Hepatocyte (in vitro differentiated cells): ENCODE measurements at regions not wholly inside any gene's neighbourhood (a gene's known extent, or its start where the extent isn't known, plus 50 kb on each side); places are given as distances from the start of the nearest gene placed in this dataset.

Source experiments
- DNase-seq: peaks from one replicate; pipeline ENCODE4 v3.0.0-alpha.2; 2016; ENCODE audit warnings: low spot score
- H2AFZ ChIP-seq: fragments of 200-600 bp; sonication (generic); 2 replicates; pipeline ENCODE4 v1.6.0; 2016; ENCODE audit warnings: antibody characterized with exemption, mild to moderate bottlenecking
- H3K27ac ChIP-seq: fragments of 200-600 bp; sonication (generic); 2 replicates; pipeline ENCODE4 v1.5.1; 2016; ENCODE audit warnings: mild to moderate bottlenecking
- H3K27me3 ChIP-seq: fragments of 200-600 bp; sonication (generic); 2 replicates; pipeline ENCODE4 v1.6.1; 2016
- H3K36me3 ChIP-seq: fragments of 200-600 bp; sonication (generic); replicated peaks from 2 replicates; pipeline ENCODE4 v1.5.1; 2016; ENCODE audit warnings: low read depth; ENCODE audit not compliant: insufficient read depth
- H3K4me1 ChIP-seq: fragments of 200-600 bp; sonication (generic); 2 replicates; pipeline ENCODE4 v1.5.1; 2016; ENCODE audit warnings: mild to moderate bottlenecking, moderate library complexity; ENCODE audit not compliant: insufficient read depth
- H3K4me2 ChIP-seq: fragments of 200-600 bp; sonication (generic); 2 replicates; pipeline ENCODE4 v1.6.0; 2016
- H3K4me3 ChIP-seq: fragments of 200-600 bp; sonication (generic); 2 replicates; pipeline ENCODE4 v1.5.1; 2016; ENCODE audit warnings: mild to moderate bottlenecking
- H3K79me2 ChIP-seq: fragments of 200-600 bp; sonication (generic); 2 replicates; pipeline ENCODE4 v1.6.0; 2017; ENCODE audit warnings: mild to moderate bottlenecking
- H3K9me2 ChIP-seq: fragments of 200-600 bp; sonication (generic); replicated peaks from 2 replicates; pipeline ENCODE4 v1.6.0; 2017; ENCODE audit warnings: mild to moderate bottlenecking; ENCODE audit not compliant: insufficient read depth
- H3K9me3 ChIP-seq: fragments of 200-600 bp; sonication (generic); 2 replicates; pipeline ENCODE4 v1.5.1; 2016; ENCODE audit warnings: low read depth, mild to moderate bottlenecking
- H4K20me1 ChIP-seq: fragments of 200-600 bp; sonication (generic); 2 replicates; pipeline ENCODE4 v1.6.0; 2016; ENCODE audit warnings: mild to moderate bottlenecking; ENCODE audit not compliant: insufficient read depth, poor library complexity, severe bottlenecking
- CTCF ChIP-seq: fragments of 200-600 bp; sonication (generic); IDR thresholded peaks from 2 replicates; pipeline ENCODE4 v1.5.1; 2016; ENCODE audit warnings: antibody characterized with exemption, mild to moderate bottlenecking; ENCODE audit not compliant: poor library complexity
- EZH2 ChIP-seq: fragments of 200-600 bp; sonication (generic); IDR thresholded peaks from 2 replicates; pipeline ENCODE4 v1.6.1; 2016; ENCODE audit warnings: antibody characterized with exemption, mild to moderate bottlenecking, borderline replicate concordance
- EZH2phosphoT487 ChIP-seq: fragments of 200-600 bp; sonication (generic); IDR thresholded peaks from one replicate; pipeline ENCODE4 v1.6.1; 2018; ENCODE audit warnings: antibody characterized with exemption, mild to moderate bottlenecking, low read depth, moderate library complexity; ENCODE audit not compliant: unreplicated experiment, severe bottlenecking
- WGBS: methylation state at CpG from one replicate; pipeline ENCODE4 v1.1.6; 2016; ENCODE audit warnings: low lambda C conversion rate; ENCODE audit errors: missing lambda C conversion rate; 5-methylcytosine and 5-hydroxymethylcytosine counted together

- 59% methylated on average over 12 of the region's 12 CpGs for WGBS
- no peak overlapping the region for H3K4me2 ChIP-seq
- H3K9me3 ChIP-seq: no peaks in the 10 kb centered on the region
- DNase-seq: no peak
- no peaks in the 10 kb centered on the region for H4K20me1 ChIP-seq
- no peaks in the 10 kb centered on the region for H3K79me2 ChIP-seq
- H3K36me3 ChIP-seq: no peaks in the 10 kb centered on the region
- no peaks in the 10 kb centered on the region for H3K27me3 ChIP-seq
- H3K9me2 ChIP-seq: no peaks in the 10 kb centered on the region
- TF ChIP-seq EZH2 (no peak), EZH2phosphoT487 (no peak), CTCF (no peak)
- H2AFZ ChIP-seq: no peak overlapping the region
- H3K4me1 ChIP-seq: no peaks in the 10 kb centered on the region
- H3K4me3 ChIP-seq: no peak overlapping the region
- H3K27ac ChIP-seq: no peak overlapping the region
These were observed 609.6 kb downstream of the PTPRU start for GRCh38 chr1:29845910-29846309.

- H4K20me1 ChIP-seq: no peaks in the 10 kb centered on the region
- WGBS: 68% methylated on average over 1 of the region's 1 CpG
- H3K27ac ChIP-seq: no peak overlapping the region
- H3K4me2 ChIP-seq: no peak overlapping the region
- H3K79me2 ChIP-seq: no peaks in the 10 kb centered on the region
- DNase-seq: no peak
- H3K27me3 ChIP-seq: no peaks in the 10 kb centered on the region
- H3K4me3 ChIP-seq: no peak overlapping the region
- TF ChIP-seq CTCF (no peak), EZH2phosphoT487 (no peak), EZH2 (no peak)
- no peaks in the 10 kb centered on the region for H3K36me3 ChIP-seq
- no peaks in the 10 kb centered on the region for H3K4me1 ChIP-seq
- no peak overlapping the region for H2AFZ ChIP-seq
- H3K9me3 ChIP-seq: no peaks in the 10 kb centered on the region
- no peaks in the 10 kb centered on the region for H3K9me2 ChIP-seq
These were observed 605.8 kb downstream of the PTPRU start for GRCh38 chr1:29842130-29842529.

- TF ChIP-seq EZH2 (no peak), EZH2phosphoT487 (no peak), CTCF (no peak)
- Histone ChIP-seq H3K4me3 (no peak overlapping the region), H2AFZ (no peak overlapping the region), H3K79me2 (no peaks in the 10 kb centered on the region), H3K36me3 (no peaks in the 10 kb centered on the region), H3K9me2 (no peaks in the 10 kb centered on the region), H3K27me3 (no peaks in the 10 kb centered on the region), H3K4me2 (no peak overlapping the region), H3K9me3 (no peaks in the 10 kb centered on the region), H3K27ac (no peak overlapping the region), H4K20me1 (no peaks in the 10 kb centered on the region), H3K4me1 (no peaks in the 10 kb centered on the region)
- DNase-seq: no peak
- WGBS: 78% methylated on average over 4 of the region's 4 CpGs
These were observed 603.4 kb downstream of the PTPRU start for GRCh38 chr1:29839726-29840125.
